ENCODE measurements at regions not wholly inside any gene's neighbourhood (a gene's known extent, or its start where the extent isn't known, plus 50 kb on each side); places are given as distances from the start of the nearest gene placed in this dataset.
A peak's percentile ranks its signal among the peaks of the same experiment; 100 is the strongest.

- ATAC-seq = no peak
- Mint-ChIP-seq H3K4me3 (no peak overlapping the region), H3K36me3 (no peaks in the 10 kb centered on the region), H3K4me1 (no peaks in the 10 kb centered on the region), H3K27ac (no peak overlapping the region), H3K27me3 (no peaks in the 10 kb centered on the region), H3K9me3 (peaks cover 19% of the 10 kb centered on the region)
These were observed 121.5 kb upstream of the CSNK1A1L start for GRCh38 chr13:37226971-37227370.

GRCh38 chr13:37225414-37226070, 120.1 kb upstream of the CSNK1A1L start:
- no peaks in the 10 kb centered on the region for H3K36me3 Mint-ChIP-seq

GRCh38 chr13:37216331-37216730, 110.9 kb upstream of the CSNK1A1L start:
- H3K9me3 Mint-ChIP-seq = peaks cover 5% of the 10 kb centered on the region
- no peaks in the 10 kb centered on the region for H3K27me3 Mint-ChIP-seq
- no peak for ATAC-seq
- no peak overlapping the region for H3K27ac Mint-ChIP-seq
- H3K4me3 Mint-ChIP-seq = no peak overlapping the region
- H3K36me3 Mint-ChIP-seq = no peaks in the 10 kb centered on the region
- no peaks in the 10 kb centered on the region for H3K4me1 Mint-ChIP-seq

More at GRCh38 chr13:37225414-37226070, 120.1 kb upstream of the CSNK1A1L start:
- Mint-ChIP-seq H3K27me3 (no peaks in the 10 kb centered on the region), H3K27ac (no peak overlapping the region), H3K9me3 (peaks cover 19% of the 10 kb centered on the region), H3K4me3 (no peak overlapping the region), H3K4me1 (no peaks in the 10 kb centered on the region)
- no peak for ATAC-seq

GRCh38 chr13:37212826-37213225, 107.4 kb upstream of the CSNK1A1L start:
- peaks cover 5% of the 10 kb centered on the region for H3K9me3 Mint-ChIP-seq
- H3K27me3 Mint-ChIP-seq = no peaks in the 10 kb centered on the region
- no peaks in the 10 kb centered on the region for H3K4me1 Mint-ChIP-seq
- no peak overlapping the region for H3K27ac Mint-ChIP-seq
- H3K36me3 Mint-ChIP-seq = no peaks in the 10 kb centered on the region
- no peak for ATAC-seq
- no peak overlapping the region for H3K4me3 Mint-ChIP-seq

GRCh38 chr13:37211487-37211886, 106.0 kb upstream of the CSNK1A1L start:
- Mint-ChIP-seq H3K9me3 (no peaks in the 10 kb centered on the region), H3K27me3 (no peaks in the 10 kb centered on the region), H3K4me3 (no peak overlapping the region), H3K27ac (no peak overlapping the region), H3K4me1 (no peaks in the 10 kb centered on the region), H3K36me3 (no peaks in the 10 kb centered on the region)
- no peak for ATAC-seq

GRCh38 chr13:37209621-37210580, 104.4 kb upstream of the CSNK1A1L start:
- peak; percentile 39 for ATAC-seq
- H3K36me3 Mint-ChIP-seq = no peaks in the 10 kb centered on the region
- no peaks in the 10 kb centered on the region for H3K4me1 Mint-ChIP-seq
- no peak overlapping the region for H3K27ac Mint-ChIP-seq
- H3K27me3 Mint-ChIP-seq = no peaks in the 10 kb centered on the region
- no peak overlapping the region for H3K4me3 Mint-ChIP-seq
- H3K9me3 Mint-ChIP-seq = no peaks in the 10 kb centered on the region

- H3K27ac Mint-ChIP-seq = no peak overlapping the region
- H3K36me3 Mint-ChIP-seq = no peaks in the 10 kb centered on the region
- H3K4me3 Mint-ChIP-seq = no peak overlapping the region
- no peaks in the 10 kb centered on the region for H3K27me3 Mint-ChIP-seq
- ATAC-seq = no peak
- H3K9me3 Mint-ChIP-seq = no peaks in the 10 kb centered on the region
- no peaks in the 10 kb centered on the region for H3K4me1 Mint-ChIP-seq
These were observed 102.4 kb upstream of the CSNK1A1L start for GRCh38 chr13:37207691-37208451.

- Mint-ChIP-seq H3K27me3 (no peaks in the 10 kb centered on the region), H3K4me3 (no peak overlapping the region), H3K9me3 (no peaks in the 10 kb centered on the region), H3K36me3 (no peaks in the 10 kb centered on the region), H3K4me1 (no peaks in the 10 kb centered on the region), H3K27ac (no peak overlapping the region)
- ATAC-seq = no peak
These were observed 96.8 kb upstream of the CSNK1A1L start for GRCh38 chr13:37202264-37202663.

- ATAC-seq = no peak
These were observed 95.6 kb upstream of the CSNK1A1L start for GRCh38 chr13:37201081-37201480.

GRCh38 chr13:37198629-37199028, 93.2 kb upstream of the CSNK1A1L start:
- H3K27ac Mint-ChIP-seq = no peak overlapping the region
- H3K4me3 Mint-ChIP-seq = no peak overlapping the region
- ATAC-seq = no peak
- H3K9me3 Mint-ChIP-seq = no peaks in the 10 kb centered on the region
- H3K36me3 Mint-ChIP-seq = no peaks in the 10 kb centered on the region
- no peaks in the 10 kb centered on the region for H3K4me1 Mint-ChIP-seq
- no peaks in the 10 kb centered on the region for H3K27me3 Mint-ChIP-seq

More at GRCh38 chr13:37201081-37201480, 95.6 kb upstream of the CSNK1A1L start:
- Mint-ChIP-seq H3K36me3 (no peaks in the 10 kb centered on the region), H3K27ac (no peak overlapping the region), H3K4me3 (no peak overlapping the region), H3K27me3 (no peaks in the 10 kb centered on the region), H3K4me1 (no peaks in the 10 kb centered on the region), H3K9me3 (no peaks in the 10 kb centered on the region)

GRCh38 chr13:37195621-37196020, 90.2 kb upstream of the CSNK1A1L start:
- ATAC-seq = no peak
- H3K4me3 Mint-ChIP-seq = no peak overlapping the region
- H3K4me1 Mint-ChIP-seq = no peaks in the 10 kb centered on the region
- H3K36me3 Mint-ChIP-seq = no peaks in the 10 kb centered on the region
- H3K9me3 Mint-ChIP-seq = no peaks in the 10 kb centered on the region
- H3K27ac Mint-ChIP-seq = no peak overlapping the region
- H3K27me3 Mint-ChIP-seq = no peaks in the 10 kb centered on the region

GRCh38 chr13:37194428-37194861, 89.0 kb upstream of the CSNK1A1L start:
- no peak for ATAC-seq
- Mint-ChIP-seq H3K36me3 (no peaks in the 10 kb centered on the region), H3K9me3 (peaks cover 3% of the 10 kb centered on the region), H3K27me3 (no peaks in the 10 kb centered on the region), H3K4me1 (no peaks in the 10 kb centered on the region), H3K4me3 (no peak overlapping the region), H3K27ac (no peak overlapping the region)

GRCh38 chr13:37192956-37193355, 87.5 kb upstream of the CSNK1A1L start:
- Mint-ChIP-seq H3K36me3 (no peaks in the 10 kb centered on the region), H3K27me3 (no peaks in the 10 kb centered on the region), H3K4me3 (no peak overlapping the region), H3K27ac (no peak overlapping the region), H3K9me3 (peaks cover 5% of the 10 kb centered on the region), H3K4me1 (no peaks in the 10 kb centered on the region)
- no peak for ATAC-seq

GRCh38 chr13:37187621-37188020, 82.2 kb upstream of the CSNK1A1L start:
- H3K36me3 Mint-ChIP-seq = no peaks in the 10 kb centered on the region
- ATAC-seq = no peak
- H3K9me3 Mint-ChIP-seq = peaks cover 13% of the 10 kb centered on the region
- no peaks in the 10 kb centered on the region for H3K4me1 Mint-ChIP-seq
- no peaks in the 10 kb centered on the region for H3K27me3 Mint-ChIP-seq
- H3K4me3 Mint-ChIP-seq = no peak overlapping the region
- H3K27ac Mint-ChIP-seq = no peak overlapping the region

GRCh38 chr13:37187105-37187504, 81.6 kb upstream of the CSNK1A1L start:
- ATAC-seq = no peak
- Mint-ChIP-seq H3K4me3 (no peak overlapping the region), H3K9me3 (peaks cover 13% of the 10 kb centered on the region), H3K27me3 (no peaks in the 10 kb centered on the region), H3K27ac (no peak overlapping the region), H3K36me3 (no peaks in the 10 kb centered on the region), H3K4me1 (no peaks in the 10 kb centered on the region)
